H1 (cell line): ENCODE measurements at regions not wholly inside any gene's neighbourhood (a gene's known extent, or its start where the extent isn't known, plus 50 kb on each side); places are given as distances from the start of the nearest gene placed in this dataset.

ENCODE experiments used
- CTCF ChIA-PET: fragments of 300-600 bp; sonication (Branson Sonifier 250); formaldehyde crosslinking; loops from one replicate; lab custom pipeline; 2021; ENCODE audit not compliant: partially characterized antibody; lab: Charles Lee
- POLR2A ChIA-PET: fragments of 300-600 bp; sonication (Branson Sonifier 250); formaldehyde crosslinking; loops from one replicate; lab custom pipeline; 2021; ENCODE audit warnings: inconsistent platforms; ENCODE audit not compliant: partially characterized antibody; lab: Charles Lee
- DNase-seq, 2 experiments: peaks; one replicate each; pipeline versions ENCODE4 v3.0.0 to v3.0.0-alpha.2; 2010 to 2022; ENCODE audit warnings: low spot score in 2 of 2, low read depth in 1 of 2, mixed read lengths in 1 of 2
- FAIRE-seq: peaks from 2 replicates; lab custom pipeline; 2011; peaks lifted over from hg19 to GRCh38; lab: Jason Lieb, UNC
- H2AFZ ChIP-seq: 2 replicates; pipeline ENCODE4 v1.8.1; 2012; ENCODE audit warnings: low read length, inconsistent platforms
- H2AK5ac ChIP-seq: 2 replicates; pipeline ENCODE4 v1.6.1; 2013; ENCODE audit warnings: low read depth, low read length
- H2BK120ac ChIP-seq: replicated peaks from 2 replicates; pipeline ENCODE3; 2013; ENCODE audit warnings: low read depth, low read length, inconsistent platforms
- H2BK12ac ChIP-seq: 2 replicates; pipeline ENCODE4 v1.6.1; 2013; ENCODE audit warnings: low read depth, low read length
- H2BK15ac ChIP-seq: 2 replicates; pipeline ENCODE4 v1.6.1; 2013; ENCODE audit warnings: low read length
- H2BK20ac ChIP-seq: 2 replicates; pipeline ENCODE4 v1.6.1; 2013; ENCODE audit warnings: low read length
- H2BK5ac ChIP-seq: 2 replicates; pipeline ENCODE4 v1.6.1; 2013; ENCODE audit warnings: low read depth, low read length
- H3K14ac ChIP-seq: 2 replicates; pipeline ENCODE4 v1.6.1; 2013; ENCODE audit warnings: inconsistent platforms; ENCODE audit not compliant: insufficient read length
- H3K18ac ChIP-seq: 2 replicates; pipeline ENCODE4 v1.6.1; 2013; ENCODE audit warnings: low read length; ENCODE audit errors: extremely low read depth
- H3K23ac ChIP-seq: 2 replicates; pipeline ENCODE4 v1.6.1; 2013; ENCODE audit warnings: inconsistent platforms; ENCODE audit not compliant: insufficient read length
- H3K23me2 ChIP-seq: 2 replicates; pipeline ENCODE4 v1.6.1; 2013; ENCODE audit warnings: low read depth, low read length
- H3K27ac ChIP-seq: 2 replicates; pipeline ENCODE4 v1.6.1; 2011; ENCODE audit warnings: low read depth, low read length, inconsistent platforms
- H3K27me3 ChIP-seq, 4 experiments: replicated peaks in 1 of 4; 1 replicate in 1 of 4; 2 replicates in 3 of 4; pipeline versions ENCODE4 v1.6.1 to v1.8.1; 2011 to 2013; ENCODE audit warnings: low read length in 3 of 4, mild to moderate bottlenecking in 3 of 4, inconsistent platforms in 2 of 4, mixed read lengths in 2 of 4, moderate library complexity in 1 of 4; ENCODE audit not compliant: control insufficient read depth in 3 of 4, insufficient read depth in 3 of 4; ENCODE audit errors: extremely low read depth in 1 of 4
- H3K36me3 ChIP-seq, 4 experiments: 2 replicates each; pipeline versions ENCODE4 v1.6.1 to v1.8.1; 2011 to 2013; ENCODE audit warnings: mild to moderate bottlenecking in 4 of 4, low read length in 3 of 4, moderate library complexity in 2 of 4, control low read depth in 1 of 4, inconsistent platforms in 1 of 4; ENCODE audit not compliant: insufficient read depth in 4 of 4, control insufficient read depth in 2 of 4
- H3K4ac ChIP-seq: replicated peaks from 2 replicates; pipeline ENCODE3; 2013; ENCODE audit warnings: low read length, low read depth, mixed read lengths, inconsistent platforms; ENCODE audit not compliant: insufficient read length
- H3K4me1 ChIP-seq, 4 experiments: replicated peaks in 1 of 4; 1 replicate in 1 of 4; 2 replicates in 3 of 4; pipeline versions ENCODE4 v1.6.1 to v1.8.1; 2011 to 2013; ENCODE audit warnings: low read length in 3 of 4, inconsistent platforms in 2 of 4, mixed read lengths in 1 of 4; ENCODE audit not compliant: insufficient read depth in 4 of 4, control insufficient read depth in 3 of 4
- H3K4me2 ChIP-seq, 2 experiments: 2 replicates each; pipeline versions ENCODE4 v1.6.1 to v1.8.1; 2011 to 2013; ENCODE audit warnings: low read depth in 2 of 2, low read length in 2 of 2, control low read depth in 1 of 2, inconsistent platforms in 1 of 2, mild to moderate bottlenecking in 1 of 2; ENCODE audit not compliant: insufficient read depth in 1 of 2
- H3K4me3 ChIP-seq, 4 experiments: fragments of 200-600, 300-600 bp in 1 of 4; sonication (generic), shearing (Covaris generic), sonication (Bioruptor Twin) in 1 of 4; 2 replicates each; pipeline versions ENCODE4 v1.5.1 to v1.8.1; 2011 to 2016; ENCODE audit warnings: low read length in 4 of 4, low read depth in 3 of 4, control low read depth in 2 of 4, inconsistent platforms in 2 of 4, mild to moderate bottlenecking in 2 of 4, mixed read lengths in 1 of 4, moderate library complexity in 1 of 4; ENCODE audit not compliant: insufficient read depth in 2 of 4; ENCODE audit errors: extremely low read depth in 1 of 4
- H3K56ac ChIP-seq: replicated peaks from 2 replicates; pipeline ENCODE3; 2013; ENCODE audit warnings: low read depth, mild to moderate bottlenecking, mixed read lengths, low read length, inconsistent platforms; ENCODE audit not compliant: insufficient read length
- H3K79me1 ChIP-seq: 2 replicates; pipeline ENCODE4 v1.6.1; 2013; ENCODE audit warnings: low read depth, low read length, control low read depth
- H3K79me2 ChIP-seq, 2 experiments: 2 replicates each; pipeline versions ENCODE4 v1.6.1 to v1.8.1; 2012 to 2013; ENCODE audit warnings: low read length in 2 of 2, mild to moderate bottlenecking in 2 of 2, inconsistent platforms in 1 of 2; ENCODE audit not compliant: insufficient read depth in 2 of 2, control insufficient read depth in 1 of 2
- H3K9ac ChIP-seq, 4 experiments: replicated peaks in 1 of 4; 1 replicate in 1 of 4; 2 replicates in 3 of 4; pipeline versions ENCODE4 v1.6.1 to v1.8.1; 2011 to 2013; ENCODE audit warnings: low read depth in 3 of 4, low read length in 3 of 4, control low read depth in 2 of 4, mild to moderate bottlenecking in 2 of 4, moderate library complexity in 2 of 4, inconsistent platforms in 1 of 4; ENCODE audit errors: extremely low read depth in 1 of 4
- H3K9me3 ChIP-seq, 2 experiments: 2 replicates each; pipeline versions ENCODE4 v1.6.1 to v1.8.1; 2012 to 2013; ENCODE audit warnings: mild to moderate bottlenecking in 2 of 2, moderate library complexity in 2 of 2, control low read depth in 1 of 2, inconsistent platforms in 1 of 2, low read depth in 1 of 2, low read length in 1 of 2, mixed read lengths in 1 of 2; ENCODE audit not compliant: insufficient read depth in 2 of 2
- H4K20me1 ChIP-seq, 2 experiments: replicated peaks in 1 of 2; 2 replicates each; pipeline versions ENCODE3 to v1.8.1; 2011 to 2013; ENCODE audit warnings: inconsistent platforms in 2 of 2, low read length in 2 of 2, mild to moderate bottlenecking in 1 of 2; ENCODE audit not compliant: insufficient read depth in 2 of 2, control insufficient read depth in 1 of 2
- H4K5ac ChIP-seq: 2 replicates; pipeline ENCODE4 v1.6.1; 2013; ENCODE audit warnings: low read length, low read depth, mixed read lengths, inconsistent platforms; ENCODE audit not compliant: insufficient read length
- H4K8ac ChIP-seq: 2 replicates; pipeline ENCODE4 v1.8.0; 2013; ENCODE audit warnings: mild to moderate bottlenecking, moderate library complexity, low read length, inconsistent platforms; ENCODE audit not compliant: insufficient read depth; ENCODE audit errors: extremely low read depth
- H4K91ac ChIP-seq: replicated peaks from 2 replicates; pipeline ENCODE3; 2013; ENCODE audit warnings: low read length, mixed read lengths, inconsistent platforms; ENCODE audit not compliant: insufficient read length
- ASH2L ChIP-seq: fragments of 200-600, 300-600 bp; sonication (generic); IDR thresholded peaks from one replicate; pipeline ENCODE4 v1.7.1; 2017; ENCODE audit warnings: low read length
- ATF2 ChIP-seq: IDR thresholded peaks from 2 replicates; pipeline ENCODE4 v1.6.1; 2012; ENCODE audit warnings: low read length, inconsistent platforms
- CBX8 ChIP-seq: fragments of 300-800, 300-1000 bp; sonication (generic); IDR thresholded peaks from 2 replicates; pipeline ENCODE4 v1.7.1; 2016; ENCODE audit warnings: low read depth, low read length, borderline replicate concordance
- CHD1 ChIP-seq: IDR thresholded peaks from 2 replicates; pipeline ENCODE4 v1.6.1; 2012; ENCODE audit warnings: low read depth, low read length, improper control_type of control experiment
- HDAC2 ChIP-seq, 2 experiments: fragments of 300-600 bp in 1 of 2; sonication (generic) in 1 of 2; IDR thresholded peaks; 2 replicates each; pipeline ENCODE4 v1.6.1; 2011 to 2012; ENCODE audit warnings: low read depth in 2 of 2, low read length in 2 of 2, mild to moderate bottlenecking in 2 of 2, moderate library complexity in 2 of 2, borderline replicate concordance in 1 of 2, inconsistent platforms in 1 of 2
- PHF8 ChIP-seq: fragments of 200-600 bp; sonication (generic); conservative IDR thresholded peaks from 2 replicates; pipeline ENCODE4 v1.7.1; 2012; ENCODE audit warnings: low read depth, mild to moderate bottlenecking, inconsistent platforms, low read length, moderate library complexity
- RAD21 ChIP-seq, 2 experiments: IDR thresholded peaks in 1 of 2; conservative IDR thresholded peaks in 1 of 2; 2 replicates each; pipeline ENCODE4 v1.6.1; 2011; ENCODE audit warnings: low read depth in 2 of 2, low read length in 2 of 2, improper control_type of control experiment in 1 of 2, inconsistent platforms in 1 of 2, mild to moderate bottlenecking in 1 of 2, moderate library complexity in 1 of 2
- RBBP5 ChIP-seq: IDR thresholded peaks from 2 replicates; pipeline ENCODE4 v1.7.1; 2012; ENCODE audit warnings: low read depth, mild to moderate bottlenecking, inconsistent platforms, low read length, moderate library complexity, borderline replicate concordance
- RFX5 ChIP-seq: IDR thresholded peaks from 2 replicates; pipeline ENCODE4 v1.6.1; 2011; ENCODE audit warnings: low read depth, low read length, improper control_type of control experiment, borderline replicate concordance
- SIRT6 ChIP-seq: IDR thresholded peaks from one replicate; pipeline ENCODE4 v1.7.1; 2012; ENCODE audit warnings: low read length, inconsistent platforms
- SP1 ChIP-seq: IDR thresholded peaks from 2 replicates; pipeline ENCODE4 v1.6.1; 2011; ENCODE audit warnings: low read depth, low read length
- SUZ12 ChIP-seq: fragments of 200-600 bp; sonication (generic); IDR thresholded peaks from 2 replicates; pipeline ENCODE4 v1.6.1; 2012; ENCODE audit warnings: mild to moderate bottlenecking, inconsistent platforms, low read length, moderate library complexity, mixed read lengths
- WGBS, 2 experiments: shearing (Covaris generic) in 1 of 2; methylation state at CpG; one replicate each; pipeline versions ENCODE4 v1.1.6 to v1.1.7; 2013 to 2015; ENCODE audit warnings: low lambda C conversion rate in 2 of 2, mixed read lengths in 2 of 2, inconsistent platforms in 1 of 2, low coverage in 1 of 2, missing lambda C conversion rate in 1 of 2; ENCODE audit not compliant: insufficient replicate concordance in 2 of 2, insufficient coverage in 1 of 2, insufficient read length in 1 of 2; ENCODE audit errors: extremely low coverage in 1 of 2, missing lambda C conversion rate in 1 of 2; 5-methylcytosine and 5-hydroxymethylcytosine counted together

- no peak overlapping the region for H2BK120ac ChIP-seq
- H4K20me1 ChIP-seq: no peaks in the 10 kb centered on the region
- H3K14ac ChIP-seq: no peak overlapping the region
- no peak overlapping the region for H3K9ac ChIP-seq
- no peak overlapping the region for H2BK12ac ChIP-seq
- H2AK5ac ChIP-seq: no peak overlapping the region
- H3K36me3 ChIP-seq: no peaks in the 10 kb centered on the region
- no peak for DNase-seq
- no peak overlapping the region for H2AFZ ChIP-seq
- H2BK15ac ChIP-seq: no peak overlapping the region
- H3K18ac ChIP-seq: no peak overlapping the region
- no peaks in the 10 kb centered on the region for H3K23me2 ChIP-seq
- no peak overlapping the region for H3K27ac ChIP-seq
- no peak overlapping the region for H3K56ac ChIP-seq
- FAIRE-seq: no peak
- WGBS, 2 experiments: 85% methylated on average over 5 of the region's 5 CpGs; no CpG with 5 or more reads in 1 of the 2 experiments
- no peak overlapping the region for H2BK5ac ChIP-seq
- no peaks in the 10 kb centered on the region for H3K79me1 ChIP-seq
- no peak overlapping the region for H3K4me2 ChIP-seq
- H3K27me3 ChIP-seq: no peaks in the 10 kb centered on the region
- H4K8ac ChIP-seq: no peak overlapping the region
- no peaks in the 10 kb centered on the region for H3K79me2 ChIP-seq
- H2BK20ac ChIP-seq: no peak overlapping the region
- no peaks in the 10 kb centered on the region for H3K9me3 ChIP-seq
- H4K91ac ChIP-seq: no peak overlapping the region
- H4K5ac ChIP-seq: no peak overlapping the region
- no peaks in the 10 kb centered on the region for H3K4me1 ChIP-seq
- H3K4me3 ChIP-seq: no peak overlapping the region
- no peak overlapping the region for H3K4ac ChIP-seq
- CTCF ChIA-PET: interaction anchor here (1.6 kb wide), 1 partner anchor 8 kb away, joined by 3 read pairs; no protein-coding TSS in a partner anchor
- no peak overlapping the region for H3K23ac ChIP-seq
- POLR2A ChIA-PET: no interaction called here
- no peak for TF ChIP-seq SP1
- TF ChIP-seq ATF2: no peak
- TF ChIP-seq ASH2L: no peak
- no peak for TF ChIP-seq PHF8
- no peak for TF ChIP-seq SUZ12
- no peak for TF ChIP-seq RBBP5
- TF ChIP-seq CHD1: no peak
- no peak for TF ChIP-seq HDAC2 (IDR thresholded peaks at IDR 0.05; ENCODE audit: borderline replicate concordance in 1 of 2, low read depth in 2 of 2, low read length in 2 of 2)
- TF ChIP-seq RAD21 (IDR thresholded peaks at IDR 0.05 in 1 of 2, conservative IDR thresholded peaks at IDR 0.05 in 1 of 2; ENCODE audit: low read depth in 2 of 2, low read length in 2 of 2): no peak
- no peak for TF ChIP-seq RFX5
- no peak for TF ChIP-seq SIRT6
- TF ChIP-seq CBX8: no peak
Measured at GRCh38 chr7:120053390-120053961, 219.5 kb upstream of the KCND2 start.
